ENCODE measurements at regions not wholly inside any gene's neighbourhood (a gene's known extent, or its start where the extent isn't known, plus 50 kb on each side); places are given as distances from the start of the nearest gene placed in this dataset.

- TF ChIP-seq EZH2 (IDR thresholded peaks at IDR 0.05; ENCODE audit: borderline replicate concordance, low read length) (no peak), CTCF (IDR thresholded peaks at IDR 0.05; ENCODE audit: low read length) (no peak)
Measured at GRCh38 chrX:10926891-10927290, 184.2 kb upstream of the HCCS start.
